ENCODE measurements at regions not wholly inside any gene's neighbourhood (a gene's known extent, or its start where the extent isn't known, plus 50 kb on each side); places are given as distances from the start of the nearest gene placed in this dataset.

- ATAC-seq (replicated peaks) (no peak), DNase-seq (no peak)
- Mint-ChIP-seq H3K27ac (no peak overlapping the region), H3K9me3 (peaks cover 0 to 2% of the 10 kb centered on the region in 2 donors), H3K27me3 (peaks cover 12 to 19% of the 10 kb centered on the region in 2 donors), H3K4me1 (no peaks in the 10 kb centered on the region), H3K4me3 (no peak overlapping the region), H3K36me3 (no peaks in the 10 kb centered on the region)
These were observed 119.2 kb upstream of the ATP1B1 start for GRCh38 chr1:168987330-168987729.

- no peak for ATAC-seq (replicated peaks)
- Mint-ChIP-seq H3K4me1 (no peaks in the 10 kb centered on the region), H3K4me3 (no peak overlapping the region)
These were observed 118.6 kb upstream of the ATP1B1 start for GRCh38 chr1:168987923-168988322.

GRCh38 chr1:168989985-168990384 is 116.5 kb upstream of the ATP1B1 start:
- H3K36me3 Mint-ChIP-seq, result no peaks in the 10 kb centered on the region
- H3K4me1 Mint-ChIP-seq, result no peaks in the 10 kb centered on the region
- H3K27ac Mint-ChIP-seq, result no peak overlapping the region

More at GRCh38 chr1:168987923-168988322, 118.6 kb upstream of the ATP1B1 start:
- DNase-seq, result no peak
- no peaks in the 10 kb centered on the region for H3K36me3 Mint-ChIP-seq
- peaks cover 12 to 19% of the 10 kb centered on the region in 2 donors for H3K27me3 Mint-ChIP-seq
- no peak overlapping the region for H3K27ac Mint-ChIP-seq
- peaks cover 0 to 2% of the 10 kb centered on the region in 2 donors for H3K9me3 Mint-ChIP-seq

GRCh38 chr1:168991667-168992475 is 114.6 kb upstream of the ATP1B1 start:
- Mint-ChIP-seq H3K4me1 (no peaks in the 10 kb centered on the region), H3K36me3 (no peaks in the 10 kb centered on the region), H3K27ac (no peak overlapping the region), H3K9me3 (peaks cover 0 to 12% of the 10 kb centered on the region in 2 donors), H3K4me3 (no peak overlapping the region), H3K27me3 (peaks cover 16 to 22% of the 10 kb centered on the region in 2 donors)
- DNase-seq, result no peak
- ATAC-seq (replicated peaks), result peak in 1 of 2 donors; percentile 55

More at GRCh38 chr1:168989985-168990384, 116.5 kb upstream of the ATP1B1 start:
- ATAC-seq (replicated peaks) (no peak), DNase-seq (no peak)
- peaks cover 0 to 9% of the 10 kb centered on the region in 2 donors for H3K9me3 Mint-ChIP-seq
- no peak overlapping the region for H3K4me3 Mint-ChIP-seq
- H3K27me3 Mint-ChIP-seq, result peaks cover 6 to 14% of the 10 kb centered on the region in 2 donors

GRCh38 chr1:169001353-169001752 is 105.1 kb upstream of the ATP1B1 start:
- Mint-ChIP-seq H3K36me3 (no peaks in the 10 kb centered on the region), H3K27ac (no peak overlapping the region), H3K4me3 (no peak overlapping the region), H3K9me3 (peaks cover 0 to 2% of the 10 kb centered on the region in 2 donors), H3K27me3 (peaks cover 2 to 9% of the 10 kb centered on the region in 2 donors), H3K4me1 (no peaks in the 10 kb centered on the region)
- DNase-seq (no peak), ATAC-seq (replicated peaks) (no peak)

- Mint-ChIP-seq H3K4me1 (no peaks in the 10 kb centered on the region), H3K4me3 (no peak overlapping the region), H3K9me3 (no peaks in the 10 kb centered on the region), H3K36me3 (no peaks in the 10 kb centered on the region), H3K27ac (no peak overlapping the region), H3K27me3 (no peaks in the 10 kb centered on the region)
- ATAC-seq (replicated peaks), result no peak
- DNase-seq, result no peak
These were observed 102.5 kb upstream of the ATP1B1 start for GRCh38 chr1:169003864-169004516.

GRCh38 chr1:169005776-169006175 is 100.7 kb upstream of the ATP1B1 start:
- Mint-ChIP-seq H3K9me3 (no peaks in the 10 kb centered on the region), H3K4me1 (no peaks in the 10 kb centered on the region), H3K4me3 (no peak overlapping the region), H3K36me3 (no peaks in the 10 kb centered on the region), H3K27ac (no peak overlapping the region), H3K27me3 (peaks cover 0 to 5% of the 10 kb centered on the region in 2 donors)
- no peak for ATAC-seq (replicated peaks)
- no peak for DNase-seq

GRCh38 chr1:169009666-169010065 is 96.8 kb upstream of the ATP1B1 start:
- Mint-ChIP-seq H3K4me3 (no peak overlapping the region), H3K4me1 (peaks cover 7 to 16% of the 10 kb centered on the region in 2 donors), H3K27ac (no peak overlapping the region), H3K9me3 (no peaks in the 10 kb centered on the region), H3K27me3 (peaks cover 0 to 12% of the 10 kb centered on the region in 2 donors), H3K36me3 (no peaks in the 10 kb centered on the region)
- ATAC-seq (replicated peaks), result peak in 1 of 2 donors; percentile 33
- DNase-seq, result no peak

- H3K4me1 Mint-ChIP-seq, result peaks cover 7 to 16% of the 10 kb centered on the region in 2 donors
- peak overlapping the region in 1 of 2 donors; percentile 17 for H3K4me3 Mint-ChIP-seq
- H3K9me3 Mint-ChIP-seq, result no peaks in the 10 kb centered on the region
- peak; percentile 90 to 91 for ATAC-seq (replicated peaks)
- DNase-seq, result peak; percentile 8
- H3K36me3 Mint-ChIP-seq, result no peaks in the 10 kb centered on the region
- H3K27me3 Mint-ChIP-seq, result peaks cover 12 to 34% of the 10 kb centered on the region in 2 donors
- no peak overlapping the region for H3K27ac Mint-ChIP-seq
These were observed 94.1 kb upstream of the ATP1B1 start for GRCh38 chr1:169012416-169012815.

- Mint-ChIP-seq H3K4me3 (no peak overlapping the region), H3K27ac (no peak overlapping the region), H3K36me3 (no peaks in the 10 kb centered on the region), H3K9me3 (no peaks in the 10 kb centered on the region), H3K4me1 (peaks cover 7 to 16% of the 10 kb centered on the region in 2 donors), H3K27me3 (peaks cover 12 to 34% of the 10 kb centered on the region in 2 donors)
- ATAC-seq (replicated peaks) (no peak), DNase-seq (no peak)
These were observed 92.7 kb upstream of the ATP1B1 start for GRCh38 chr1:169013821-169014220.

- Mint-ChIP-seq H3K4me3 (no peak overlapping the region), H3K4me1 (peaks cover 7 to 16% of the 10 kb centered on the region in 2 donors), H3K36me3 (no peaks in the 10 kb centered on the region), H3K27me3 (peaks cover 15 to 32% of the 10 kb centered on the region in 2 donors), H3K27ac (no peak overlapping the region), H3K9me3 (no peaks in the 10 kb centered on the region)
- ATAC-seq (replicated peaks) (no peak), DNase-seq (no peak)
These were observed 91.0 kb upstream of the ATP1B1 start for GRCh38 chr1:169015464-169015863.

GRCh38 chr1:169018751-169019150 is 87.7 kb upstream of the ATP1B1 start:
- ATAC-seq (replicated peaks) (no peak), DNase-seq (no peak)
- Mint-ChIP-seq H3K4me3 (no peak overlapping the region), H3K36me3 (no peaks in the 10 kb centered on the region), H3K4me1 (no peaks in the 10 kb centered on the region), H3K27ac (no peak overlapping the region), H3K27me3 (peaks cover 28 to 30% of the 10 kb centered on the region in 2 donors), H3K9me3 (peaks cover 2 to 4% of the 10 kb centered on the region in 2 donors)

- H3K9me3 Mint-ChIP-seq, result peaks cover 2 to 4% of the 10 kb centered on the region in 2 donors
- peaks cover 0 to 5% of the 10 kb centered on the region in 2 donors for H3K4me1 Mint-ChIP-seq
- no peak overlapping the region for H3K27ac Mint-ChIP-seq
- H3K27me3 Mint-ChIP-seq, result peaks cover 28 to 30% of the 10 kb centered on the region in 2 donors
- no peak overlapping the region for H3K4me3 Mint-ChIP-seq
- no peaks in the 10 kb centered on the region for H3K36me3 Mint-ChIP-seq
- no peak for ATAC-seq (replicated peaks)
- no peak for DNase-seq
These were observed 87.0 kb upstream of the ATP1B1 start for GRCh38 chr1:169019419-169020058.

GRCh38 chr1:169020684-169021083 is 85.8 kb upstream of the ATP1B1 start:
- DNase-seq (no peak), ATAC-seq (replicated peaks) (no peak)
- H3K9me3 Mint-ChIP-seq, result peaks cover 2 to 4% of the 10 kb centered on the region in 2 donors
- H3K27ac Mint-ChIP-seq, result no peak overlapping the region
- H3K36me3 Mint-ChIP-seq, result no peaks in the 10 kb centered on the region
- H3K4me3 Mint-ChIP-seq, result no peak overlapping the region
- peaks cover 18 to 30% of the 10 kb centered on the region in 2 donors for H3K27me3 Mint-ChIP-seq
- peaks cover 6% of the 10 kb centered on the region in 2 donors for H3K4me1 Mint-ChIP-seq

Measured in stimulated activated naive B cell treated with anti-CD40 and anti-IgM and Interleukin-4, amounts not matched to agents 10 μg/mL and 1 μg/mL and 100 μg/mL, for 72 hours (primary cell).